Stimulated activated memory B cell treated with anti-CD40 and anti-IgM and Interleukin-4, amounts not matched to agents 10 μg/mL and 1 μg/mL and 100 μg/mL, for 72 hours (primary cell): ENCODE measurements at regions not wholly inside any gene's neighbourhood (a gene's known extent, or its start where the extent isn't known, plus 50 kb on each side); places are given as distances from the start of the nearest gene placed in this dataset.
A peak's percentile ranks its signal among the peaks of the same experiment; 100 is the strongest.
"Not testable (repeated sequence)": the region's sequence is repeated elsewhere in the genome, so short reads cannot be mapped to it uniquely, and the experiment has no call there.

Source experiments
- ATAC-seq: fragments of 150-1000 bp; cut with Tn5 transposase; 2 replicates; pipeline ENCODE4 v1.10.0; 2021
- H3K27ac Mint-ChIP-seq: one replicate; pipeline ENCODE4 v1.8.0; 2022; ENCODE audit warnings: mild to moderate bottlenecking, mixed read lengths
- H3K27me3 Mint-ChIP-seq: one replicate; pipeline ENCODE4 v1.8.0; 2022; ENCODE audit warnings: mixed read lengths
- H3K36me3 Mint-ChIP-seq: one replicate; pipeline ENCODE4 v1.8.0; 2022; ENCODE audit warnings: mixed read lengths
- H3K4me1 Mint-ChIP-seq: one replicate; pipeline ENCODE4 v1.8.0; 2022; ENCODE audit warnings: mixed read lengths
- H3K4me3 Mint-ChIP-seq: one replicate; pipeline ENCODE4 v1.8.0; 2022; ENCODE audit warnings: mild to moderate bottlenecking, moderate library complexity, mixed read lengths
- H3K9me3 Mint-ChIP-seq: one replicate; pipeline ENCODE4 v1.8.0; 2022; ENCODE audit warnings: mixed read lengths

DNA sequence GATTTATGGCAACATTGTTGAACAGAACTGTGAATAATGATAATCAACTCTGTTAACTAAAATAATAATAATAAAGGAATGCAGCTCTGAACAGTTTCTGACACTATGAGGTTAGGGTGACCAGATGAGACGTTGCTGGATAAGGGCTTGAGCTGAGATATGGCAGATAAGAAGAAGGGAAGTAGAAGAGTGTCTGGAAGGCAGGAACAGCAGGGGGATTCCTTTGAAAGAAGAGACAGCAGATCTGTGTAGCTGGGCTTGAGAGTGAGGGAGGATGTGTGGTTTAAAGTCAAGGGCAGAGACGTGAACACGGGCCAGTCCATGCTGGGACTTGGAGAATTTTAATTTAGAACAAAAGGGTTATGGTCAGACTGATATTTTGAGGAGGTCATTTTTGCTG lies 273.1 kb upstream of the SLC14A2 start:
- H3K27ac Mint-ChIP-seq: no peak overlapping the region
- no peaks in the 10 kb centered on the region for H3K4me1 Mint-ChIP-seq
- no peak for ATAC-seq
- no peaks in the 10 kb centered on the region for H3K36me3 Mint-ChIP-seq
- no peaks in the 10 kb centered on the region for H3K9me3 Mint-ChIP-seq
- peaks cover 18% of the 10 kb centered on the region for H3K27me3 Mint-ChIP-seq
- H3K4me3 Mint-ChIP-seq: no peak overlapping the region

DNA sequence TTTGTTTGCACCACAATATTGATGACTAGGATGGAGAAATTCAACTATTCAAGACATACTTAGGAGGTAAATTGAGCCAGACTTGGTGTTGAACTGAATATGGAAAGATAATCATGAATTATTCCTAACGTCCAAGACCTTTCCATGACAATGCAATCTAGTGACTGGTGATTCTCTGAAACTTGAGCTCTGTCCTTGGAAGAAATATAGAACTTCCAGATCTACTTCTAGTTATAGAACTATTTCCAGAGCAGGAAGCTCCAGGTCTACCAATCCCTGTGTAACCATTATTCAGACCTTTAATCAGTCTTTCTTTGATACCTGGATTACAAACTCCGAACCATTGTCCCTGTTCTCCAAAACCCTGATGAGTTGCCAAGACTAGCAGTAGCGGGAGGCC lies 272.6 kb upstream of the SLC14A2 start:
- ATAC-seq: no peak
- peaks cover 18% of the 10 kb centered on the region for H3K27me3 Mint-ChIP-seq
- H3K36me3 Mint-ChIP-seq: no peaks in the 10 kb centered on the region
- H3K27ac Mint-ChIP-seq: no peak overlapping the region
- no peak overlapping the region for H3K4me3 Mint-ChIP-seq
- H3K9me3 Mint-ChIP-seq: no peaks in the 10 kb centered on the region
- no peaks in the 10 kb centered on the region for H3K4me1 Mint-ChIP-seq

DNA sequence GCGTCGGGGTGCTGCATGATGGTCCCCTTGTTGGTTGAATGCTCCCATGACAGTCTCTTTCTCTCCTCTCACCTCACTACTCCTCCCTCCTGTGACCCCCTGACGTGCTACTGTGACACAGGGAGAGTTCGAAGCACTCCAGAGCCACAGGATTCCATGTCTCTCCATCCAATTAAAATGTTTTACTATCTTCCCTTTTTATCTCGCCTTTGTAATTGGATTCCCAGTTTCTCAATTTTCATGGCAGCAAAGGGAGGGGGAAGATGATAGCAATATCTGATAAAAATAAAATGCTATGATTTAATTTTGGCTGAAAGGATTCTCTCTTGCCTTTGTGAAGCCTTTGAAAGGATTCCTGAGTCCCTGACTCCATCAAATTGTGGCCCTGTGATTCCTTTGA lies 271.9 kb upstream of the SLC14A2 start:
- ATAC-seq: no peak
- Mint-ChIP-seq H3K9me3 (no peaks in the 10 kb centered on the region), H3K4me1 (no peaks in the 10 kb centered on the region)

DNA sequence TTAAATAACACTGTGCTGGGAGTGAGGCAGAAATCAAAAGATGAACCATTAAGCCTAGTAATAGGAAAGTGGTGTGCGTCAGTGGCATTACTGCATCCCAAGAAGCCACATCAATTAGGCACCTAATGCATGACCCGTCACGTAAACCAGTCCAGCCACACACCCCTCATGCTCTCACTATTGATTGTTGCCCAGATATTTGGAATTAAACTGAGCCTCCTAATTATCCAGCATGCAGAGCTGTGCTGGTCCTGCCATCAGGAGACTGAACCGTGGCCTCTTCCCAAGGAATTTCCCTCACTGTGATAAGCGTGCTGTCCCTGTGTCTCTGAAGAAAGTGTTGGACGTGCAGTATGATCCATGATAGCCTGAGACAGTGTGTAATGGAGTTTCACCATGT lies 270.6 kb upstream of the SLC14A2 start:
- H3K4me1 Mint-ChIP-seq, H3K9me3 Mint-ChIP-seq, ATAC-seq, H3K36me3 Mint-ChIP-seq, H3K4me3 Mint-ChIP-seq, H3K27ac Mint-ChIP-seq: not testable (repeated sequence)
- peaks cover 11% of the 10 kb centered on the region for H3K27me3 Mint-ChIP-seq

More for the DNA sequence above, 271.9 kb upstream of the SLC14A2 start:
- Mint-ChIP-seq H3K36me3 (no peaks in the 10 kb centered on the region), H3K27ac (no peak overlapping the region), H3K27me3 (peaks cover 18% of the 10 kb centered on the region), H3K4me3 (no peak overlapping the region)

DNA sequence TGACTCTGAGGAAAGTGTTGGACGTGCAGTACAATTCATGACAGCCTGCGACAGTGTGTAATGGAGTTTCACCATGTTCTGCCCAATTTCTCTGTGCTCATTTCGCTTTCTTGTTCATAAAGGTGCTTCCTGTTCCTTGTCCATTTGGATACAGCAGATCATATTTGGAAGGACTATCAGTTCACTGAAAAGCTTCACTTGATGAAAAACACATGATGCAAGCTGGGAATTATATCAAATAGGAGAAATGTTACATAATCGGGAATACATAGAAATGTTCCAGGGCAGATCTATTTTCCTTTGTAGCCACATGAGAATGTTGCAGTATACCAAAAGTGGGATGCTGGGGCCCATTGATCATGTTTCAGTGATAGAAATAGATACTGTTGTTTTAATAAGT lies 266.3 kb upstream of the SLC14A2 start:
- H3K4me3 Mint-ChIP-seq: no peak overlapping the region
- H3K9me3 Mint-ChIP-seq: no peaks in the 10 kb centered on the region
- no peaks in the 10 kb centered on the region for H3K4me1 Mint-ChIP-seq

DNA sequence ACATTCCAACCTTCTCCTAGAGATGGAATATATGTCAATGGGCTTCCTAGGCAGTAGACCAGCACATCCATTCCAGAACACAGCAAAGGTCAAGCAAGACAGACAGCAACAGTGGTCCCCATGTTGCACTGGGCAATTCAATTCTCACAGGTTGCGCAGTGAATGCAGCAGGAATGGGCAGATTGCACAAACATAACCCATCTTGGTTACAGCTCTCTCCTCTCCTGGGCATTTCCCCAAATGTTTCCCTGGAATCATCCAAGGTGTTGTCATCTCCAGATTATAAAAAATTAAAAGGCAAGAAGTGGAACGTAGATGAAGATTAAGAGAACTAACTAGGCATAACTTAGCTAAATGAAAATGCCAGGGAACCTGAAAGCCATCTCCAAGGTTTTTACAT lies 265.8 kb upstream of the SLC14A2 start:
- H3K36me3 Mint-ChIP-seq: no peaks in the 10 kb centered on the region
- peaks cover 17% of the 10 kb centered on the region for H3K27me3 Mint-ChIP-seq
- no peaks in the 10 kb centered on the region for H3K4me1 Mint-ChIP-seq
- no peak for ATAC-seq
- H3K4me3 Mint-ChIP-seq: no peak overlapping the region
- H3K27ac Mint-ChIP-seq: no peak overlapping the region
- H3K9me3 Mint-ChIP-seq: no peaks in the 10 kb centered on the region

More for the DNA sequence above, 266.3 kb upstream of the SLC14A2 start:
- no peak for ATAC-seq
- no peaks in the 10 kb centered on the region for H3K36me3 Mint-ChIP-seq
- H3K27me3 Mint-ChIP-seq: peaks cover 17% of the 10 kb centered on the region
- H3K27ac Mint-ChIP-seq: no peak overlapping the region

DNA sequence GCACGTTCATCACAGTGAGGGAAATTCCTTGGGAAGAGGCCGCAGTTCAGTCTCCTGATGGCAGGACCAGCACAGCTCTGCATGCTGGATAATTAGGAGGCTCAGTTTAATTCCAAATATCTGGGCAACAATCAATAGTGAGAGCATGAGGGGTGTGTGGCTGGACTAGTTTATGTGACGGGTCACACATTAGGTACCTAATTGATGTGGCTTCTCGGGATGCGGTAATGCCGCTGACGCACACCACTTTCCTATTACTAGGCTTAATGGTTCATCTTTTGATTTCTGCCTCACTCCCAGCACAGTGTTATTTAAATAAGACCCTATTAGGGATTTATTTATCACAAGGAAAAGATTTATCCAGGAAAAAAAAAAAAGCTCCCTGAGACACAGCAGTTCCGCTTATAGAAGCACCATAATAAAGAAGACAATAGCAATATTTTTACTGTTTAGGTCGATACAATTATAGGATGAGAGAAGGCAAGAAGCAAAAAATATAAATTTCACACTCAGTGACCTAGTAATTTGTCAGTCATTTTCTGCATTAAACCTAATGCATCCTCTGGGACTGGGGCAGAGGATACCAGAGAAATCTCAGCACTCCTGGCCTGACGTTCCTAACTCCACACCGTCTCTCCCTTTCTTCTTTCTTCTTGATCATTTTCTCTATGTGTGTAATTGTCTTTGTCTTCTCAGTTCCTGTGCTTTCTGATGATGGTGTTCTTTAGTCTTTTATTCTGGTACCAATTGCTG lies 264.7 kb upstream of the SLC14A2 start:
- no peak for ATAC-seq
- Mint-ChIP-seq H3K4me3 (no peak overlapping the region), H3K9me3 (no peaks in the 10 kb centered on the region), H3K36me3 (no peaks in the 10 kb centered on the region), H3K27ac (no peak overlapping the region), H3K4me1 (no peaks in the 10 kb centered on the region), H3K27me3 (peaks cover 17% of the 10 kb centered on the region)

DNA sequence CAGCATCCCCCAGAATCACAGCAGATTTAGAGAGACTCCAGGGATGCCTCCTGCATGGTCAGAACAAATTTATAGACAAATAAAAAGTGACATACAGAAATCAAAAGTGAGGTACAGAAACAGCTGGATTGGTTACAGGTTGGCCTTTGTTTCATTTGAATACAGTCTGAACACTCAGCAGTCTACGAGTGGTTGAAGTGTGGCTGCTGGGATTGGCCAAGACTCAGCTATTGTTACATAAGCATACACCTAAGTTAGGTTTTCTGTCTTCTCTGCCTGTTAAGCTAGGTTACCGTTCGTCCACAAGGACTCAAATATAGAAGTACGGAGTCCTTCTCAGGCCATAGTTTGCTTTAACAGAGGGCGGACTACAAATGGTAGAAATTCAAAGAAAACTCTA lies 262.4 kb upstream of the SLC14A2 start:
- Mint-ChIP-seq H3K27ac (no peak overlapping the region), H3K9me3 (no peaks in the 10 kb centered on the region), H3K36me3 (no peaks in the 10 kb centered on the region), H3K4me1 (no peaks in the 10 kb centered on the region), H3K27me3 (peaks cover 17% of the 10 kb centered on the region), H3K4me3 (no peak overlapping the region)
- ATAC-seq: no peak

DNA sequence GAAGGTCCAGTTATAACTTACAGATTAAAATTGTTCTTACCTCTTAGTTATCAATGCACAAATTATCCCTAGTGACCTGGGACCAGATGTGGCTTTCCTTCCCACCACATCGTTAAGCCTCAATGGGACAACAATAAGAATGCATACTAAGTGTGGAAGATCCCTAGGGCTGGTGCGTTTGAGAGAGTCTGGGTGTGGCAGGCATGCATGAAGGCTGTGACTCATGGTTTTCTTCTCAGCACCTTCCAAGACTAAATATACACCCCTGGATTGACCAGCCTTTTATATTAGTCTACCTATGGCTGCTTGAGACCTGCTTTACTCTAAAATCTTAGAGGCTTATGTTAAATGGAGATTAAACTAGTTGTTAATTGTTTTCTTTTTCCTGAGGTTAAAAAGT lies 261.7 kb upstream of the SLC14A2 start:
- no peaks in the 10 kb centered on the region for H3K9me3 Mint-ChIP-seq
- H3K27ac Mint-ChIP-seq: no peak overlapping the region
- H3K27me3 Mint-ChIP-seq: peaks cover 17% of the 10 kb centered on the region
- H3K36me3 Mint-ChIP-seq: no peaks in the 10 kb centered on the region
- ATAC-seq: no peak
- no peaks in the 10 kb centered on the region for H3K4me1 Mint-ChIP-seq
- no peak overlapping the region for H3K4me3 Mint-ChIP-seq

DNA sequence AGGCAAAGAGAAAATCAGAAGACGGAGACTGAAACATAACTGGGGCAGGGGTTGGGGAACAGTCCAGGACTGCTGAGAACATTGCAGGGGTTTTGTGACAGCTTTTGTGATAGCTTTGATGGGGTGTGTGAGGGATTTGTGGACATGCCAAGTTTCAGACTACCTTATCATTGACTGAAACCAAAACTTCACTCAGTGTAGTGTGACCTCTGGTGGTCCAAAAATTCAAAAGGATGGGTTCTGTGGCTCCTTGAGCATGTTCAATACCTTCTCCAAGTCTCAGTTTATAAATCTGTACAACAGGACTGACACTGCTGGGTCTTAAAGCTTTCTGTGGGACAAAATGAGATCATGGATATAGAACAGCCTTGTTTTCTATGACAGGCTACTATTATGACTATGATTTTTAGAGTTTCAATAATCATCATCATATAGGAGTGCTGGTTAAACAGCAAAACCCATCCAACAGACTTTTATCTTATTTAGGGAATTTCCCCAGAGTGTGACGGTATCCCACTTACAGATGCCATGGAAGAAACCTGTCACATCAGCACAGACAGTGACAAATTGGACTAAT lies 259.2 kb upstream of the SLC14A2 start:
- Mint-ChIP-seq H3K4me3 (no peak overlapping the region), H3K27me3 (peaks cover 31% of the 10 kb centered on the region), H3K9me3 (no peaks in the 10 kb centered on the region), H3K4me1 (no peaks in the 10 kb centered on the region), H3K27ac (no peak overlapping the region), H3K36me3 (no peaks in the 10 kb centered on the region)
- peak; percentile 59 for ATAC-seq

DNA sequence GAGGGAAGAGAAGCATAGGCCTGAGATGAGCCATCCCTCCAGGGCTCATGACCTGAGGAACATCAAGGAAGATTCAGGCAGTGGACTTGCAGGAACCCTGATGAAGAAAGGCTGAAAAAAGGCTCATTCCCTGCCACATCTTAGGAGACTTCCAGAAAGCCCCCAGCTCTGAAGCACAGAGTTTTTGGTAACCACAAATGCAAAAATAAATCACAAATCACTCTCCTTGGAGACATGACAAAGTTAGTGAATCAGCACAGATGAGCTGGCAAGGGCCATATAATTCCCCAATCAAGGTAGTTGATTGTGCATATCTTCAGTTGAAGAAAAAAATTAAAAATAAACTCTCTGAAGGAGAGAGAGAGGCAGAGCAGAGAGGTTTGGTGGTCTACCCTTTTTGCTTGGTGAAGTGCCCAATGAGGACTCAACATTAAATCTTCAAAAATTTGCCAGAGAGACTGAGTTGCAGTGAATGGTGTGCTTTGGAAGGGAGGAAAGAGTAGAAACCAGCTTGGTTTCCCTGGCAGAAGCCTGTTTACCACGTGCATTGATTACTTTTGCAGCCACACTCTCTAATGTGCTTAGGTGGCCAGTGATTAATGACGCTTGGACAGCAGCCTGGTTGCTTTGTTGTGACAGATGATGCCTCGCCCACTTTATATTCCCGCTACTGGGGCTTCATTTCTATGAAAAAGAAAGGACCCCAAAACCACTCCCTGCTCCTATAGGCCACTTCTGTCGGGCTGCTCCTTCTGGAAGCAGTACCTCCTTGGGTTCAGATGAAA lies 257.4 kb upstream of the SLC14A2 start:
- H3K9me3 Mint-ChIP-seq: no peaks in the 10 kb centered on the region
- H3K4me3 Mint-ChIP-seq: no peak overlapping the region
- H3K27ac Mint-ChIP-seq: no peak overlapping the region
- H3K4me1 Mint-ChIP-seq: no peaks in the 10 kb centered on the region
- ATAC-seq: no peak
- no peaks in the 10 kb centered on the region for H3K36me3 Mint-ChIP-seq
- peaks cover 18% of the 10 kb centered on the region for H3K27me3 Mint-ChIP-seq

DNA sequence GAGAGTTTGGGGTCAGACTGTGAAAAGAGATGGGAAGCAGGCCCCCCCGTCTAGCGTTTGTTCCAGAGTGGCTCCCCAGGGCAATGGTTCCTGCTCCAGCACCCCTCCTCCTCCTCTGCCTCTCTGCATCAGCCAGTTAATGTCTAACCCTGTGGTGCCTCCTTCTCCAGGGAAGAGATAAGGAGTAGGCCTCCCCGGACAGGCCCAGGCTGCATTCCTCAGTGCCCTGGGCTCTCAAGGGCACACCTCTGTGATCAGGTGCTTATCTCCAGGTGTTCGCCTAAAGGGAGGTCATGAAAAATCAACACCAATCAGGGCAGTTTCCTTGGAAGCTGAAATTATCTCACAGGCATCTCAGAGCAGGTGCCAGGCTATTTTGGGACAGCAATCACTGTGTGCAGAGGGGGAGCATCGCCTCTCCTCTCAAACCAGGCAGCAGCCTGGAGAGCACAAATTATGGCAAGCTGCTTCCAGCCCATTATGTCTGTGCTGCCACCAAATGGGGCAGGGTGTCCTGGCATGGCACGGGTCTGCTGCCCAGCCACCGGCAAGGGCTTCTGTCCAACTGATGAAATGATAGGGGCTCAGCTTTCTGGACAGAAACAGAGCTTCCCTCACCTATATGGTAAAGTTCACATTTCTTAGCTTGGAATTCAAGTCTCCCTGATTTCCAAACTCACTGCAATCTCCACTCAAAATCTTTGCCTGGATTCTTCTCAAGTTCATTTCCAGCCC lies 255.8 kb upstream of the SLC14A2 start:
- H3K27me3 Mint-ChIP-seq: peaks cover 17% of the 10 kb centered on the region
- ATAC-seq: no peak
- H3K36me3 Mint-ChIP-seq: no peaks in the 10 kb centered on the region

DNA sequence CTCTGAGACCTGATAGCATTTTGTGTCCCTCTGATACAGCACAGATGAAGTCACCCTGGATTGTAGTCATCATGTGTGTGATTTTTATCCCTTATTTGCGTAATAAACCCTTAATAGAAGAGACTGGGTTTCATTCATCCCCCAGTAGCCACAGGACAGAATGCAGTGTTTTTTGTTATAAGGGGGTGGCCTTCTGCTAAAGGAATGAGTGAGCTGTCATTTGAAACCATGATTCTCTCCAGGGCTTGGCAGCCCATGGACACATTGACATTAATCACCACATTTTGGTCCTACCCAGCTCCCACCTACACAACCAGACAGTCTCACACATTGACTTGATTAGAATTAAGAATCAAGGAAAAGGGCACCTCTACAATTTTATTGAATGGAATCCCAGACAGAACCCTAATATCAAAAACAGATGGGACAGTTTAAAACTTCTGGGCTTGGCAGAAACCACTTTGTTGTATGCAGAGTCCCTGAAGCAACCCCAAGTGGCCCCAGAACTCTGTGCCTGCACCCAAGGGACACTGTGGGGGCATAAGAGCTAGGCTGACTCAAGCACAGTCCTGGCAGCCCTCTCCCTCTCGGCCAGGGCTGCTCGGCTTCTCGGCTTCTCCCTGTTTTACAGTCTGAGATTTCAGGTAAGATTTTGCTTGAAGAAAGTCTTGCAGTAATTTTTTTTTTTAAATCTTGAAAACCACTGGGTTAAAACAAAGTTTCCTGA lies 254.0 kb upstream of the SLC14A2 start:
- H3K4me3 Mint-ChIP-seq: no peak overlapping the region
- ATAC-seq: no peak
- no peak overlapping the region for H3K27ac Mint-ChIP-seq
- no peaks in the 10 kb centered on the region for H3K9me3 Mint-ChIP-seq
- no peaks in the 10 kb centered on the region for H3K4me1 Mint-ChIP-seq
- peaks cover 17% of the 10 kb centered on the region for H3K27me3 Mint-ChIP-seq
- H3K36me3 Mint-ChIP-seq: no peaks in the 10 kb centered on the region

More for the DNA sequence above, 255.8 kb upstream of the SLC14A2 start:
- no peaks in the 10 kb centered on the region for H3K9me3 Mint-ChIP-seq
- no peak overlapping the region for H3K4me3 Mint-ChIP-seq
- no peaks in the 10 kb centered on the region for H3K4me1 Mint-ChIP-seq
- H3K27ac Mint-ChIP-seq: no peak overlapping the region

DNA sequence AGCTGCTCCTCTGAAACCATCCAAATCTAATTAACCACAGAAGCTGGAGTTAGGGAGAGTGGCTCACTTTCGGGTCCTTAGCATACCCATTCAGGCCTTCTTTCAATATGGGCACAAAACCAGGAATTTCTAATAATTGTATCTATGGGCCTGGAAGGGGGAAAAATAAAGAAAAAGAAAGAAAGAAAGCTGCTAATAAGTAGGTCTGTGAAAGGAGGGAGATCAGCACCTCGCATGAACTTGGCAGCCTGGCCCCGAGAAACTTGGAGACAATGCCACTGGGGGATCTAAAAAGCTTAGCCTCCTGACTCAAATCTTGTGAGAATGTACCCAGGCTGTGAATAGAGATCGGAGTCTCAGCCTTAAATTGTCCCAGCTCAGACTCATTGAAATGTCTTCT lies 252.1 kb upstream of the SLC14A2 start:
- no peaks in the 10 kb centered on the region for H3K4me1 Mint-ChIP-seq
- no peak overlapping the region for H3K27ac Mint-ChIP-seq
- H3K27me3 Mint-ChIP-seq: peaks cover 17% of the 10 kb centered on the region
- H3K36me3 Mint-ChIP-seq: no peaks in the 10 kb centered on the region
- ATAC-seq: no peak
- no peaks in the 10 kb centered on the region for H3K9me3 Mint-ChIP-seq
- no peak overlapping the region for H3K4me3 Mint-ChIP-seq

DNA sequence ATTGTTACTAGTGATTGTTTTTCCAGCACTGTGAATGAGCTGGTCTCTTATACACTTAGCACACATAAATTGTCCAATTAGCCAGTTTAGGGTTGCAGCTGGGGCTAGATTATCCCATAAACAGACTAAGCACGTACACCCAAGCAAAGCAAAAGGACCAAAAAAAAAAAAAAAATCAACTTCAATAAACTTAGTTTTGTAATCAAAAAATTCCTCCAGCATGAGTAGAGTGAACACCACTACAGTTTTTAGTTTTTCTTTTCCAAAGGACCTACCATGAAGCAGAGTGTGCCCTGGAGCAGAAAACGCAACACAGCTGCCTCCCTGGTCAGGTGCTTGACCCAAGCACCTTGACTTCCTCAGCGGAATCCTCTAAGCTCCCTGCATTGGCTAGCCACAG lies 249.4 kb upstream of the SLC14A2 start:
- Mint-ChIP-seq H3K27me3 (peaks cover 5% of the 10 kb centered on the region), H3K36me3 (no peaks in the 10 kb centered on the region), H3K9me3 (no peaks in the 10 kb centered on the region), H3K4me3 (no peak overlapping the region), H3K4me1 (peaks cover 11% of the 10 kb centered on the region), H3K27ac (no peak overlapping the region)
- no peak for ATAC-seq
